SK-N-SH treated with all-trans-retinoic acid at 6 μM for 48 hours (cell line): ENCODE measurements at regions not wholly inside any gene's neighbourhood (a gene's known extent, or its start where the extent isn't known, plus 50 kb on each side); places are given as distances from the start of the nearest gene placed in this dataset.

Source experiments
- ATAC-seq: fragments of 200-7000 bp; cut with Tn5 transposase; 3 replicates; pipeline ENCODE4 v1.9.1; 2020; ENCODE audit warnings: mild to moderate bottlenecking, moderate library complexity
- ARNTL ChIP-seq: fragments of 450-650 bp; formaldehyde crosslinking; IDR thresholded peaks from 2 replicates; pipeline ENCODE4 v1.5.0; 2020; ENCODE audit warnings: low read depth, mild to moderate bottlenecking, moderate library complexity, borderline replicate concordance
- BACH2 ChIP-seq: fragments of 250-450 bp; sonication (Bioruptor Pico); IDR thresholded peaks from 2 replicates; pipeline ENCODE4 v1.9.0; 2021; ENCODE audit warnings: mild to moderate bottlenecking, borderline replicate concordance
- CREB5 ChIP-seq: fragments of 250-450 bp; sonication (Bioruptor Pico); IDR thresholded peaks from 2 replicates; pipeline ENCODE4 v1.5.1; 2020; ENCODE audit warnings: low read depth, mild to moderate bottlenecking, moderate library complexity
- CSDC2 ChIP-seq: fragments of 250-450 bp; sonication (Bioruptor Pico); IDR thresholded peaks from 2 replicates; pipeline ENCODE4 v1.5.0; 2020; ENCODE audit warnings: mild to moderate bottlenecking, moderate library complexity
- CSRNP3 ChIP-seq: fragments of 250-450 bp; sonication (Bioruptor Pico); IDR thresholded peaks from 2 replicates; pipeline ENCODE4 v1.5.1; 2021; ENCODE audit warnings: mild to moderate bottlenecking, moderate library complexity
- ESRRG ChIP-seq: fragments of 250-450 bp; sonication (Bioruptor Pico); IDR thresholded peaks from 2 replicates; pipeline ENCODE4 v1.6.1; 2021; ENCODE audit warnings: mild to moderate bottlenecking
- GLIS3 ChIP-seq: fragments of 250-450 bp; sonication (Bioruptor Pico); IDR thresholded peaks from 2 replicates; pipeline ENCODE4 v1.5.0; 2020; ENCODE audit warnings: mild to moderate bottlenecking, moderate library complexity
- ISL1 ChIP-seq: fragments of 250-450 bp; sonication (Bioruptor Pico); IDR thresholded peaks from 2 replicates; pipeline ENCODE4 v2.1.2; 2022; ENCODE audit warnings: mild to moderate bottlenecking, moderate library complexity
- OSR1 ChIP-seq: fragments of 250-450 bp; sonication (Bioruptor Pico); IDR thresholded peaks from 2 replicates; pipeline ENCODE4 v1.8.0; 2022; ENCODE audit warnings: moderate library complexity, mild to moderate bottlenecking, inconsistent platforms
- PATZ1 ChIP-seq: fragments of 250-450 bp; sonication (Bioruptor Pico); IDR thresholded peaks from 2 replicates; pipeline ENCODE4 v1.8.0; 2020; ENCODE audit warnings: mild to moderate bottlenecking, moderate library complexity, borderline replicate concordance
- POU6F1 ChIP-seq: fragments of 250-450 bp; sonication (Bioruptor Pico); IDR thresholded peaks from 2 replicates; pipeline ENCODE4 v1.8.0; 2021; ENCODE audit warnings: low read depth, mild to moderate bottlenecking, moderate library complexity, borderline replicate concordance
- PPARA ChIP-seq: fragments of 250-450 bp; sonication (Bioruptor Pico); IDR thresholded peaks from 2 replicates; pipeline ENCODE4 v1.5.0; 2020; ENCODE audit warnings: mild to moderate bottlenecking, borderline replicate concordance
- RARB ChIP-seq: fragments of 250-450 bp; sonication (Bioruptor Pico); IDR thresholded peaks from 2 replicates; pipeline ENCODE4 v1.8.0; 2021; ENCODE audit warnings: mild to moderate bottlenecking, moderate library complexity
- TCF4 ChIP-seq: fragments of 250-450 bp; sonication (Bioruptor Pico); IDR thresholded peaks from 2 replicates; pipeline ENCODE4 v1.8.0; 2021; ENCODE audit warnings: mild to moderate bottlenecking, moderate library complexity, borderline replicate concordance
- TOX ChIP-seq: fragments of 250-450 bp; sonication (Bioruptor Pico); IDR thresholded peaks from 2 replicates; pipeline ENCODE4 v1.8.0; 2021; ENCODE audit warnings: mild to moderate bottlenecking, moderate library complexity, borderline replicate concordance
- ZC3H10 ChIP-seq: fragments of 250-450 bp; sonication (Bioruptor Pico); IDR thresholded peaks from 2 replicates; pipeline ENCODE4 v1.5.1; 2021; ENCODE audit warnings: mild to moderate bottlenecking, moderate library complexity
- ZNF70 ChIP-seq: fragments of 450-650 bp; formaldehyde crosslinking; IDR thresholded peaks from 2 replicates; pipeline ENCODE4 v1.5.0; 2020; ENCODE audit warnings: mild to moderate bottlenecking, moderate library complexity
- ZNF8 ChIP-seq: fragments of 450-650 bp; formaldehyde crosslinking; IDR thresholded peaks from 2 replicates; pipeline ENCODE4 v1.5.0; 2020; ENCODE audit warnings: mild to moderate bottlenecking, moderate library complexity

- ATAC-seq: no peak
- TF ChIP-seq TOX (no peak), TCF4 (no peak), ISL1 (CRISPR knock-in tag) (no peak), RARB (CRISPR knock-in tag) (no peak), OSR1 (CRISPR knock-in tag) (no peak), POU6F1 (CRISPR knock-in tag) (no peak), CSRNP3 (no peak), ZNF8 (no peak), BACH2 (CRISPR knock-in tag) (no peak), ESRRG (CRISPR knock-in tag) (no peak), CSDC2 (no peak)
These were observed 199.8 kb downstream of the TMX1 start for GRCh38 chr14:51439896-51440295.

- TF ChIP-seq ESRRG (CRISPR knock-in tag): no peak
- no peak for ATAC-seq
These were observed 201.0 kb downstream of the TMX1 start for GRCh38 chr14:51441001-51441400.

GRCh38 chr14:51442513-51443175, 202.6 kb downstream of the TMX1 start:
- no peak for TF ChIP-seq PATZ1 (CRISPR knock-in tag)
- TF ChIP-seq ZC3H10 (CRISPR knock-in tag): no peak
- no peak for TF ChIP-seq RARB (CRISPR knock-in tag)
- no peak for TF ChIP-seq BACH2 (CRISPR knock-in tag)
- TF ChIP-seq ZNF70 (CRISPR knock-in tag): no peak
- no peak for TF ChIP-seq OSR1 (CRISPR knock-in tag)
- 0 out of 2 replicates have a peak, but pooled peaks have one; percentile 6 for TF ChIP-seq ISL1 (CRISPR knock-in tag)
- TF ChIP-seq, all 23 proteins: peak for 1
- ATAC-seq: peak; percentile 94

- no peak for TF ChIP-seq RARB (CRISPR knock-in tag)
- TF ChIP-seq ZC3H10 (CRISPR knock-in tag): no peak
- TF ChIP-seq ZNF8: no peak
- no peak for TF ChIP-seq PPARA (CRISPR knock-in tag)
- no peak for TF ChIP-seq OSR1 (CRISPR knock-in tag)
- no peak for TF ChIP-seq ESRRG (CRISPR knock-in tag)
- TF ChIP-seq GLIS3: no peak
- TF ChIP-seq TOX: no peak
- TF ChIP-seq ARNTL (CRISPR knock-in tag): no peak
- ATAC-seq: peak; percentile 7
These were observed 203.4 kb downstream of the TMX1 start for GRCh38 chr14:51443195-51444018.

- ATAC-seq: no peak
- TF ChIP-seq CREB5 (CRISPR knock-in tag) (no peak), GLIS3 (no peak)
These were observed 204.4 kb downstream of the TMX1 start for GRCh38 chr14:51444353-51445000.
